IMR-90 (cell line): ENCODE measurements at regions not wholly inside any gene's neighbourhood (a gene's known extent, or its start where the extent isn't known, plus 50 kb on each side); places are given as distances from the start of the nearest gene placed in this dataset.

Source experiments
- ATAC-seq: fragments of 200-7000 bp; cut with Tn5 transposase; 2 replicates; pipeline ENCODE4 v1.9.1; 2020; ENCODE audit warnings: low read depth, mild to moderate bottlenecking, moderate library complexity
- BruUV-seq: library from RNA; stranded (reverse); fragments of 400-500 nt; replicated peaks from 2 replicates; lab custom pipeline; 2021; lab: Mats Ljungman, UMichigan
- CTCF ChIA-PET: fragments of 300-600 bp; formaldehyde crosslinking; extraction: SDS; loops from one replicate; lab custom pipeline; 2021; ENCODE audit warnings: antibody characterized with exemption; lab: Yijun Ruan, JAX
- POLR2A ChIA-PET: fragments of 300-600 bp; sonication (Branson Sonifier 250); formaldehyde crosslinking; loops from one replicate; lab custom pipeline; 2022; ENCODE audit warnings: antibody characterized with exemption; ENCODE audit not compliant: unreplicated experiment; lab: Charles Lee
- DNase-seq: peaks from one replicate; pipeline ENCODE4 v3.0.0; 2013
- H2AFZ ChIP-seq: replicated peaks from 2 replicates; pipeline ENCODE3; 2013; ENCODE audit warnings: low read length, mild to moderate bottlenecking; ENCODE audit not compliant: poor library complexity
- H2AK5ac ChIP-seq: 2 replicates; pipeline ENCODE4 v1.6.1; 2013; ENCODE audit warnings: low read depth, low read length, inconsistent platforms
- H2AK9ac ChIP-seq: replicated peaks from 2 replicates; pipeline ENCODE3; 2013; ENCODE audit warnings: mild to moderate bottlenecking, low read depth, low read length, moderate library complexity; ENCODE audit not compliant: poor library complexity
- H2BK120ac ChIP-seq: 2 replicates; pipeline ENCODE4 v1.6.1; 2013; ENCODE audit warnings: low read depth, low read length, inconsistent platforms
- H2BK15ac ChIP-seq: 3 replicates; pipeline ENCODE4 v1.6.1; 2013; ENCODE audit warnings: low read depth, low read length, inconsistent platforms
- H2BK20ac ChIP-seq: 2 replicates; pipeline ENCODE4 v1.6.1; 2013; ENCODE audit warnings: low read depth, mild to moderate bottlenecking, inconsistent platforms, low read length, moderate library complexity
- H2BK5ac ChIP-seq: 2 replicates; pipeline ENCODE4 v1.6.1; 2013; ENCODE audit warnings: mild to moderate bottlenecking, low read depth, low read length, inconsistent platforms; ENCODE audit not compliant: poor library complexity, severe bottlenecking
- H3K14ac ChIP-seq: replicated peaks from 2 replicates; pipeline ENCODE4 v1.6.1; 2013; ENCODE audit warnings: low read depth, low read length, inconsistent platforms
- H3K18ac ChIP-seq: 2 replicates; pipeline ENCODE4 v1.6.1; 2013; ENCODE audit warnings: low read depth, low read length, control low read depth
- H3K23ac ChIP-seq: 2 replicates; pipeline ENCODE4 v1.6.1; 2013; ENCODE audit warnings: low read depth, low read length, inconsistent platforms
- H3K27ac ChIP-seq: 2 replicates; pipeline ENCODE4 v1.5.1; 2013; ENCODE audit warnings: mild to moderate bottlenecking, control low read depth, low read length; ENCODE audit not compliant: insufficient read depth
- H3K27me3 ChIP-seq: 2 replicates; pipeline ENCODE4 v1.6.1; 2013; ENCODE audit warnings: low read length; ENCODE audit not compliant: control insufficient read depth, insufficient read depth
- H3K36me3 ChIP-seq: 2 replicates; pipeline ENCODE4 v1.6.1; 2013; ENCODE audit warnings: low read length, mixed read lengths; ENCODE audit not compliant: control insufficient read depth, insufficient read depth
- H3K4ac ChIP-seq: 2 replicates; pipeline ENCODE4 v1.6.1; 2013; ENCODE audit warnings: low read depth, low read length, inconsistent platforms
- H3K4me1 ChIP-seq: 2 replicates; pipeline ENCODE4 v1.6.1; 2013; ENCODE audit warnings: low read length, mixed read lengths; ENCODE audit not compliant: control insufficient read depth, insufficient read depth
- H3K4me2 ChIP-seq: 2 replicates; pipeline ENCODE4 v1.6.1; 2013; ENCODE audit warnings: low read depth, mild to moderate bottlenecking, control low read depth, low read length, moderate library complexity
- H3K4me3 ChIP-seq: 2 replicates; pipeline ENCODE4 v1.5.1; 2013; ENCODE audit warnings: low read depth, mild to moderate bottlenecking, control low read depth, low read length, moderate library complexity; ENCODE audit not compliant: insufficient read depth
- H3K56ac ChIP-seq: 2 replicates; pipeline ENCODE4 v1.6.1; 2013; ENCODE audit warnings: low read length, inconsistent platforms; ENCODE audit not compliant: insufficient read depth; ENCODE audit errors: extremely low read depth
- H3K79me1 ChIP-seq, 2 experiments: 2 replicates each; pipeline ENCODE4 v1.6.1; 2013; ENCODE audit warnings: low read length in 2 of 2, inconsistent platforms in 1 of 2, low read depth in 1 of 2
- H3K9ac ChIP-seq: 2 replicates; pipeline ENCODE4 v1.6.1; 2013; ENCODE audit warnings: low read depth, low read length, control low read depth
- H3K9me1 ChIP-seq: 2 replicates; pipeline ENCODE4 v1.6.1; 2013; ENCODE audit warnings: low read length, inconsistent platforms; ENCODE audit not compliant: insufficient read depth
- H3K9me3 ChIP-seq: 2 replicates; pipeline ENCODE4 v1.6.1; 2013; ENCODE audit warnings: low read length; ENCODE audit not compliant: control insufficient read depth, insufficient read depth
- H4K20me1 ChIP-seq: 2 replicates; pipeline ENCODE4 v1.6.1; 2013; ENCODE audit warnings: low read length, inconsistent platforms; ENCODE audit not compliant: insufficient read depth
- H4K5ac ChIP-seq: 2 replicates; pipeline ENCODE4 v1.6.1; 2013; ENCODE audit warnings: mild to moderate bottlenecking, low read depth, low read length, control low read depth
- H4K8ac ChIP-seq, 2 experiments: 2 replicates each; pipeline ENCODE4 v1.6.1; 2013; ENCODE audit warnings: low read depth in 2 of 2, low read length in 2 of 2, control low read depth in 1 of 2, inconsistent platforms in 1 of 2
- H4K91ac ChIP-seq: 2 replicates; pipeline ENCODE4 v1.6.1; 2013; ENCODE audit warnings: low read depth, low read length, inconsistent platforms; ENCODE audit not compliant: insufficient read depth
- CHD1 ChIP-seq: IDR thresholded peaks from 2 replicates; pipeline ENCODE4 v1.6.1; 2012; ENCODE audit warnings: low read depth, low read length, improper control_type of control experiment
- FOS ChIP-seq: fragments of 150-350 bp; IDR thresholded peaks from 2 replicates; pipeline ENCODE4 v1.6.1; 2016; ENCODE audit warnings: low read depth, low read length
- MAZ ChIP-seq: IDR thresholded peaks from 2 replicates; pipeline ENCODE4 v1.6.1; 2012; ENCODE audit warnings: low read depth, mild to moderate bottlenecking, low read length, improper control_type of control experiment, moderate library complexity, borderline replicate concordance
- MXI1 ChIP-seq: IDR thresholded peaks from 2 replicates; pipeline ENCODE4 v1.6.1; 2012; ENCODE audit warnings: low read depth, mild to moderate bottlenecking, low read length, moderate library complexity, borderline replicate concordance
- NFE2L2 ChIP-seq: fragments of 150-350 bp; IDR thresholded peaks from 2 replicates; pipeline ENCODE4 v1.6.1; 2016; ENCODE audit warnings: low read depth, mild to moderate bottlenecking, low read length
- POLR2A ChIP-seq: IDR thresholded peaks from 2 replicates; pipeline ENCODE4 v1.6.1; 2012; ENCODE audit warnings: mild to moderate bottlenecking, low read depth, low read length
- RCOR1 ChIP-seq: IDR thresholded peaks from 2 replicates; pipeline ENCODE4 v1.6.1; 2012; ENCODE audit warnings: mild to moderate bottlenecking, low read length, improper control_type of control experiment; ENCODE audit not compliant: insufficient replicate concordance
- SMC3 ChIP-seq: fragments of 150-350 bp; IDR thresholded peaks from 2 replicates; pipeline ENCODE4 v1.6.1; 2016; ENCODE audit warnings: low read depth, mild to moderate bottlenecking, antibody characterized with exemption, low read length, moderate library complexity
- WGBS, 2 experiments: methylation state at CpG; one replicate each; pipeline versions ENCODE4 v1.1.5 to v1.1.7; 2013; ENCODE audit warnings: missing lambda C conversion rate in 2 of 2; ENCODE audit not compliant: insufficient read length in 1 of 2; ENCODE audit errors: extremely low coverage in 2 of 2; 5-methylcytosine and 5-hydroxymethylcytosine counted together
- dilution Hi-C: fragments of 300-500 bp; cut with HindIII; formaldehyde crosslinking; loops from one replicate; pipeline ENCODE4 v1.14.3; 2018; ENCODE audit warnings: low sequenced_read_pairs; ENCODE audit not compliant: unreplicated experiment
- in situ Hi-C: fragments of 300-500 bp; cut with MboI; formaldehyde crosslinking; loops from 3 replicates; pipeline ENCODE4 v1.14.3; 2019; ENCODE audit warnings: low sequenced_read_pairs, inconsistent platforms, mixed read lengths
- intact Hi-C: fragments of 100-400 bp; cut with micrococcal nuclease; formaldehyde crosslinking; loops from 2 replicates; pipeline ENCODE4 v1.10.0; 2022
- TF ChIP-seq, protein P1 (sequence below): conservative IDR thresholded peaks from 2 replicates; pipeline ENCODE4 v1.5.1; 2012; ENCODE audit warnings: mild to moderate bottlenecking, low read depth, low read length, improper control_type of control experiment

DNA sequence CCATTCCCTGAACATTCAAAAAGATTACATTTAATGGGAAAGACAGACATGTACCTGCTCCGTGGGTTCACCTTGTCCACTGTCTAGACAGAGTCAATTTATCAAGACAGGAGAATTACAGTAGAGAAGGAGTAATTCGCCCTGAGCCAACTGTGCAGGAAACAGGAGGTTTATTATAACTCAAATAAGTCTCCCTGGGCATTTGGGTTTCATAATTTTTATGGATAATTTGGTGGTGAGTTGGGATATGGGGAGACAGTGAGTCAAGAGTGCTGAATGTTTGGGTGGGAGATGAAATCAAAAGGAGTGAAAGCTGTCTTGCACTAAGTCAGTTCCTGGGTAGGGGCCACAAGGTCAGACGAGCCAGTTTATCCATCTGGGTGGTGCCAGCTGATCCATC lies 165.9 kb upstream of the NAMPT start:
- H3K9ac ChIP-seq = no peak overlapping the region
- no peak overlapping the region for H2BK15ac ChIP-seq
- no peaks in the 10 kb centered on the region for H3K9me1 ChIP-seq
- H3K4me1 ChIP-seq = no peaks in the 10 kb centered on the region
- no peaks in the 10 kb centered on the region for H3K36me3 ChIP-seq
- no peak overlapping the region for H4K8ac ChIP-seq
- no peaks in the 10 kb centered on the region for H3K27me3 ChIP-seq
- no peak overlapping the region for H3K4me2 ChIP-seq
- no peaks in the 10 kb centered on the region for H3K79me1 ChIP-seq
- H3K18ac ChIP-seq = no peak overlapping the region
- H2AFZ ChIP-seq = no peak overlapping the region
- no peak overlapping the region for H2BK120ac ChIP-seq
- no TSS peak for BruUV-seq
- H3K4me3 ChIP-seq = no peak overlapping the region
- H3K56ac ChIP-seq = no peak overlapping the region
- in situ Hi-C loops (no loop called here), intact Hi-C loops (no loop called here), dilution Hi-C loops (no loop called here)
- POLR2A ChIA-PET = no interaction called here
- no peak overlapping the region for H4K5ac ChIP-seq
- ATAC-seq (no peak), DNase-seq (no peak)
- no peaks in the 10 kb centered on the region for H4K20me1 ChIP-seq
- H2BK20ac ChIP-seq = no peak overlapping the region
- CTCF ChIA-PET = no interaction called here
- no peak overlapping the region for H3K4ac ChIP-seq
- no peak overlapping the region for H4K91ac ChIP-seq
- no peaks in the 10 kb centered on the region for H3K9me3 ChIP-seq
- no peak overlapping the region for H2AK5ac ChIP-seq
- no peak overlapping the region for H3K27ac ChIP-seq
- no peak overlapping the region for H2BK5ac ChIP-seq
- no peak overlapping the region for H2AK9ac ChIP-seq
- TF ChIP-seq, protein P1, sequence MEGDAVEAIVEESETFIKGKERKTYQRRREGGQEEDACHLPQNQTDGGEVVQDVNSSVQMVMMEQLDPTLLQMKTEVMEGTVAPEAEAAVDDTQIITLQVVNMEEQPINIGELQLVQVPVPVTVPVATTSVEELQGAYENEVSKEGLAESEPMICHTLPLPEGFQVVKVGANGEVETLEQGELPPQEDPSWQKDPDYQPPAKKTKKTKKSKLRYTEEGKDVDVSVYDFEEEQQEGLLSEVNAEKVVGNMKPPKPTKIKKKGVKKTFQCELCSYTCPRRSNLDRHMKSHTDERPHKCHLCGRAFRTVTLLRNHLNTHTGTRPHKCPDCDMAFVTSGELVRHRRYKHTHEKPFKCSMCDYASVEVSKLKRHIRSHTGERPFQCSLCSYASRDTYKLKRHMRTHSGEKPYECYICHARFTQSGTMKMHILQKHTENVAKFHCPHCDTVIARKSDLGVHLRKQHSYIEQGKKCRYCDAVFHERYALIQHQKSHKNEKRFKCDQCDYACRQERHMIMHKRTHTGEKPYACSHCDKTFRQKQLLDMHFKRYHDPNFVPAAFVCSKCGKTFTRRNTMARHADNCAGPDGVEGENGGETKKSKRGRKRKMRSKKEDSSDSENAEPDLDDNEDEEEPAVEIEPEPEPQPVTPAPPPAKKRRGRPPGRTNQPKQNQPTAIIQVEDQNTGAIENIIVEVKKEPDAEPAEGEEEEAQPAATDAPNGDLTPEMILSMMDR = no peak
- TF ChIP-seq POLR2A (no peak), FOS (no peak), SMC3 (no peak), RCOR1 (no peak), MAZ (no peak), CHD1 (no peak), NFE2L2 (no peak), MXI1 (no peak)
- no peak overlapping the region for H3K14ac ChIP-seq
- no peak overlapping the region for H3K23ac ChIP-seq
- WGBS, 2 experiments = 38% methylated on average over 1 of the region's 3 CpGs; no CpG with 5 or more reads in 1 of the 2 experiments
